ENCODE measurements at regions not wholly inside any gene's neighbourhood (a gene's known extent, or its start where the extent isn't known, plus 50 kb on each side); places are given as distances from the start of the nearest gene placed in this dataset.

GRCh38 chr6:89022798-89023197 lies 57.8 kb upstream of the PNRC1 start:
- intact Hi-C loops (cut with DNase I, micrococcal nuclease), result no loop called here
- no peak for ATAC-seq (ENCODE audit: poor library complexity)

GRCh38 chr6:89021629-89022028 lies 58.2 kb upstream of the RNGTT start:
- ATAC-seq (ENCODE audit: poor library complexity), result no peak
- Histone ChIP-seq H3K4me3 (ENCODE audit: low read length) (no peak overlapping the region), H3K4me1 (ENCODE audit: insufficient read depth, low read length) (no peaks in the 10 kb centered on the region), H3K36me3 (ENCODE audit: insufficient read depth, low read length) (no peaks in the 10 kb centered on the region), H3K27me3 (ENCODE audit: control insufficient read depth in 1 of 2, insufficient read depth in 2 of 2, low read length in 2 of 2) (no peaks in the 10 kb centered on the region), H3K9me3 (ENCODE audit: control insufficient read depth in 1 of 2, insufficient read depth in 1 of 2, low read length in 2 of 2) (no peaks in the 10 kb centered on the region), H3K27ac (ENCODE audit: low read depth in 1 of 2, low read length in 2 of 2) (no peak overlapping the region)
- no peaks in the 10 kb centered on the region for H3K4me1 Mint-ChIP-seq (ENCODE audit: low read depth)
- no peaks in the 10 kb centered on the region for H3K27me3 Mint-ChIP-seq
- intact Hi-C loops (cut with DNase I, micrococcal nuclease), result no loop called here
- no peak for DNase-seq
- POLR2A ChIA-PET, result no interaction called here
- no peak overlapping the region for H3K27ac Mint-ChIP-seq
- CTCF ChIA-PET, result no interaction called here
- no peaks in the 10 kb centered on the region for H3K36me3 Mint-ChIP-seq (ENCODE audit: low read depth)
- peaks cover 10% of the 10 kb centered on the region for H3K9me3 Mint-ChIP-seq
- TF ChIP-seq CTCF (IDR thresholded peaks at IDR 0.05), result no peak
- H3K4me3 Mint-ChIP-seq, result no peak overlapping the region

More at GRCh38 chr6:89022798-89023197, 57.8 kb upstream of the PNRC1 start:
- no peak overlapping the region for H3K4me3 Mint-ChIP-seq
- no peaks in the 10 kb centered on the region for H3K4me1 Mint-ChIP-seq (ENCODE audit: low read depth)
- H3K36me3 Mint-ChIP-seq (ENCODE audit: low read depth), result no peaks in the 10 kb centered on the region
- POLR2A ChIA-PET, result no interaction called here
- Histone ChIP-seq H3K36me3 (ENCODE audit: insufficient read depth, low read length) (no peaks in the 10 kb centered on the region), H3K27ac (ENCODE audit: low read depth in 1 of 2, low read length in 2 of 2) (no peak overlapping the region), H3K9me3 (ENCODE audit: control insufficient read depth in 1 of 2, insufficient read depth in 1 of 2, low read length in 2 of 2) (no peaks in the 10 kb centered on the region), H3K4me1 (ENCODE audit: insufficient read depth, low read length) (no peaks in the 10 kb centered on the region), H3K4me3 (ENCODE audit: low read length) (no peak overlapping the region), H3K27me3 (ENCODE audit: control insufficient read depth in 1 of 2, insufficient read depth in 2 of 2, low read length in 2 of 2) (no peaks in the 10 kb centered on the region)
- TF ChIP-seq CTCF (IDR thresholded peaks at IDR 0.05), result no peak
- no peaks in the 10 kb centered on the region for H3K27me3 Mint-ChIP-seq
- CTCF ChIA-PET, result no interaction called here
- no peak overlapping the region for H3K27ac Mint-ChIP-seq
- no peak for DNase-seq
- peaks cover 3% of the 10 kb centered on the region for H3K9me3 Mint-ChIP-seq

GRCh38 chr6:89015971-89016370 lies 52.6 kb upstream of the RNGTT start:
- no peaks in the 10 kb centered on the region for H3K27me3 Mint-ChIP-seq
- H3K9me3 ChIP-seq (ENCODE audit: control insufficient read depth in 1 of 2, insufficient read depth in 1 of 2, low read length in 2 of 2), result no peaks in the 10 kb centered on the region
- POLR2A ChIA-PET, result no interaction called here
- intact Hi-C loops (cut with DNase I, micrococcal nuclease), result no loop called here
- no peaks in the 10 kb centered on the region for H3K4me1 ChIP-seq (ENCODE audit: insufficient read depth, low read length)
- H3K27me3 ChIP-seq (ENCODE audit: control insufficient read depth in 1 of 2, insufficient read depth in 2 of 2, low read length in 2 of 2), result no peaks in the 10 kb centered on the region
- no peak overlapping the region for H3K4me3 ChIP-seq (ENCODE audit: low read length)
- CTCF ChIA-PET, result no interaction called here
- H3K36me3 Mint-ChIP-seq (ENCODE audit: low read depth), result no peaks in the 10 kb centered on the region
- no peaks in the 10 kb centered on the region for H3K4me1 Mint-ChIP-seq (ENCODE audit: low read depth)
- no peak overlapping the region for H3K4me3 Mint-ChIP-seq
- ATAC-seq (ENCODE audit: poor library complexity), result no peak
- no peak overlapping the region for H3K27ac ChIP-seq (ENCODE audit: low read depth in 1 of 2, low read length in 2 of 2)
- no peak for TF ChIP-seq CTCF (IDR thresholded peaks at IDR 0.05)
- H3K9me3 Mint-ChIP-seq, result peaks cover 12% of the 10 kb centered on the region
- no peak for DNase-seq
- no peaks in the 10 kb centered on the region for H3K36me3 ChIP-seq (ENCODE audit: insufficient read depth, low read length)
- no peak overlapping the region for H3K27ac Mint-ChIP-seq

All from CD4-positive, alpha-beta T cell (primary cell).